ENCODE measurements at regions not wholly inside any gene's neighbourhood (a gene's known extent, or its start where the extent isn't known, plus 50 kb on each side); places are given as distances from the start of the nearest gene placed in this dataset.

DNA sequence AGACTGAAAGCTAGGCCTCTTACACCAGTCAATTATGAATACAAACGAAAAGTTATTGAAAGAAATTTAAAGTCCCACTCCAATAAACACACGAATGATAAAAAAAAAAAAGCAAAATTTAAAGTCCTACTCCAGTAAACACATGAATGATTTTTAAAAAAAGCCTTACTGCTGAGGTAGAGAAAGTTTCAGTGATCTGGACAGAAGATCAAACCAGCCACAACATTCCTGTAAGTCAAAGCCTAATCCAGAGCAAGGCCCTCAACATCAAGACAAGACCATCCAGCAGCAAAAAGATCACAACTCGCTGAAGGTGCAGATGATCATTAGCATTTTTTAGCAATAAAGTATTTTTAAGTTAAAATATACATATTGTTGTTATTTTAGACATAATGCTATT lies 95.6 kb upstream of the LIPC start:
- H3K79me2 ChIP-seq (ENCODE audit: insufficient read depth, low read length) = no peaks in the 10 kb centered on the region
- no TSS peak for BruUV-seq (replicated peaks)
- ChIA-PET CTCF (ENCODE audit: low intra/inter-chr PET ratio, low total read pairs) (no interaction called here), POLR2A (no interaction called here)
- TF ChIP-seq KAT8 (CRISPR knock-in tag; IDR thresholded peaks at IDR 0.05) (no peak), MTA3 (CRISPR knock-in tag; IDR thresholded peaks at IDR 0.05) (no peak), MAFF (IDR thresholded peaks at IDR 0.05; ENCODE audit: low read depth, low read length) (no peak), PCBP2 (optimal IDR thresholded peaks at IDR 0.05; ENCODE audit: low read depth, low read length, poor library complexity, severe bottlenecking) (no peak), LCORL (IDR thresholded peaks at IDR 0.05) (no peak), LCORL (CRISPR knock-in tag; IDR thresholded peaks at IDR 0.05) (no peak), ZNF557 (CRISPR knock-in tag; IDR thresholded peaks at IDR 0.05) (no peak), ARNT2 (CRISPR knock-in tag; IDR thresholded peaks at IDR 0.05; ENCODE audit: low read depth) (no peak), AKAP8 (CRISPR knock-in tag; IDR thresholded peaks at IDR 0.05) (no peak), ZNF703 (CRISPR knock-in tag; IDR thresholded peaks at IDR 0.05; ENCODE audit: borderline replicate concordance) (no peak), SMAD1 (CRISPR knock-in tag; IDR thresholded peaks at IDR 0.05; ENCODE audit: borderline replicate concordance, low read depth) (no peak), ETV5 (CRISPR knock-in tag; IDR thresholded peaks at IDR 0.05; ENCODE audit: borderline replicate concordance) (no peak), ZNF282 (IDR thresholded peaks at IDR 0.05; ENCODE audit: partially characterized antibody) (no peak), NFE2L1 (CRISPR knock-in tag; IDR thresholded peaks at IDR 0.05; ENCODE audit: borderline replicate concordance) (no peak)
- TF ChIP-seq, protein P1, sequence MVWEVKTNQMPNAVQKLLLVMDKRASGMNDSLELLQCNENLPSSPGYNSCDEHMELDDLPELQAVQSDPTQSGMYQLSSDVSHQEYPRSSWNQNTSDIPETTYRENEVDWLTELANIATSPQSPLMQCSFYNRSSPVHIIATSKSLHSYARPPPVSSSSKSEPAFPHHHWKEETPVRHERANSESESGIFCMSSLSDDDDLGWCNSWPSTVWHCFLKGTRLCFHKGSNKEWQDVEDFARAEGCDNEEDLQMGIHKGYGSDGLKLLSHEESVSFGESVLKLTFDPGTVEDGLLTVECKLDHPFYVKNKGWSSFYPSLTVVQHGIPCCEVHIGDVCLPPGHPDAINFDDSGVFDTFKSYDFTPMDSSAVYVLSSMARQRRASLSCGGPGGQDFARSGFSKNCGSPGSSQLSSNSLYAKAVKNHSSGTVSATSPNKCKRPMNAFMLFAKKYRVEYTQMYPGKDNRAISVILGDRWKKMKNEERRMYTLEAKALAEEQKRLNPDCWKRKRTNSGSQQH (CRISPR knock-in tag; IDR thresholded peaks at IDR 0.05; ENCODE audit: low read depth) = no peak
- TF ChIP-seq, protein P2, sequence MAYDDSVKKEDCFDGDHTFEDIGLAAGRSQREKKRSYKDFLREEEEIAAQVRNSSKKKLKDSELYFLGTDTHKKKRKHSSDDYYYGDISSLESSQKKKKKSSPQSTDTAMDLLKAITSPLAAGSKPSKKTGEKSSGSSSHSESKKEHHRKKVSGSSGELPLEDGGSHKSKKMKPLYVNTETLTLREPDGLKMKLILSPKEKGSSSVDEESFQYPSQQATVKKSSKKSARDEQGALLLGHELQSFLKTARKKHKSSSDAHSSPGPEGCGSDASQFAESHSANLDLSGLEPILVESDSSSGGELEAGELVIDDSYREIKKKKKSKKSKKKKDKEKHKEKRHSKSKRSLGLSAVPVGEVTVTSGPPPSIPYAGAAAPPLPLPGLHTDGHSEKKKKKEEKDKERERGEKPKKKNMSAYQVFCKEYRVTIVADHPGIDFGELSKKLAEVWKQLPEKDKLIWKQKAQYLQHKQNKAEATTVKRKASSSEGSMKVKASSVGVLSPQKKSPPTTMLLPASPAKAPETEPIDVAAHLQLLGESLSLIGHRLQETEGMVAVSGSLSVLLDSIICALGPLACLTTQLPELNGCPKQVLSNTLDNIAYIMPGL (CRISPR knock-in tag; IDR thresholded peaks at IDR 0.05; ENCODE audit: borderline replicate concordance in 1 of 2, low read depth in 1 of 2) = no peak
- FAIRE-seq = no peak
- no peak for ATAC-seq
- no peaks in the 10 kb centered on the region for H3K36me3 ChIP-seq (replicated peaks in 1 of 2; ENCODE audit: control insufficient read depth in 1 of 2, insufficient read depth in 2 of 2, low read length in 2 of 2)
- H3K27me3 ChIP-seq (ENCODE audit: control insufficient read depth in 1 of 2, insufficient read depth in 2 of 2, low read length in 2 of 2) = no peaks in the 10 kb centered on the region
- no peak overlapping the region for H3K9ac ChIP-seq (ENCODE audit: insufficient read depth, low read depth, low read length)
- WGBS (ENCODE audit: low lambda C conversion rate) = 52% methylated on average over 3 of the region's 3 CpGs
- H3K4me3 ChIP-seq (replicated peaks in 1 of 3; ENCODE audit: insufficient read depth in 1 of 3, low read depth in 2 of 3, low read length in 3 of 3) = no peak overlapping the region
- in situ Hi-C loops (cut with HindIII; ENCODE audit: extremely low pct_ligation_motif_present, low pct_unique_long_range_greater_than_20kb) (no loop called here), intact Hi-C loops (cut with micrococcal nuclease; ENCODE audit: unreplicated experiment) (loop anchor here (10.0 kb wide), 1 partner anchor 51 kb away; no protein-coding TSS in a partner anchor)
- peaks cover 33% of the 10 kb centered on the region for H3K4me1 ChIP-seq (ENCODE audit: insufficient read depth, low read length)
- H3K4me2 ChIP-seq (ENCODE audit: low read depth, low read length) = no peak overlapping the region
- no peaks in the 10 kb centered on the region for H4K20me1 ChIP-seq (ENCODE audit: insufficient read depth, low read length)
- no peaks in the 10 kb centered on the region for H3K9me3 ChIP-seq (ENCODE audit: low read length)
- H2AFZ ChIP-seq (ENCODE audit: low read length) = no peak overlapping the region
- DNase-seq (ENCODE audit: low spot score) = no peak
- H3K27ac ChIP-seq (ENCODE audit: extremely low read length, insufficient read depth, low read length) = no peak overlapping the region
